HG02852 (cell line): ENCODE measurements at regions not wholly inside any gene's neighbourhood (a gene's known extent, or its start where the extent isn't known, plus 50 kb on each side); places are given as distances from the start of the nearest gene placed in this dataset.

Experiments
- ATAC-seq: cut with Tn5 transposase; IDR thresholded peaks from one replicate; pipeline ENCODE4 v1.9.1; 2021; ENCODE audit warnings: mild to moderate bottlenecking, moderate library complexity; ENCODE audit not compliant: unreplicated experiment

DNA sequence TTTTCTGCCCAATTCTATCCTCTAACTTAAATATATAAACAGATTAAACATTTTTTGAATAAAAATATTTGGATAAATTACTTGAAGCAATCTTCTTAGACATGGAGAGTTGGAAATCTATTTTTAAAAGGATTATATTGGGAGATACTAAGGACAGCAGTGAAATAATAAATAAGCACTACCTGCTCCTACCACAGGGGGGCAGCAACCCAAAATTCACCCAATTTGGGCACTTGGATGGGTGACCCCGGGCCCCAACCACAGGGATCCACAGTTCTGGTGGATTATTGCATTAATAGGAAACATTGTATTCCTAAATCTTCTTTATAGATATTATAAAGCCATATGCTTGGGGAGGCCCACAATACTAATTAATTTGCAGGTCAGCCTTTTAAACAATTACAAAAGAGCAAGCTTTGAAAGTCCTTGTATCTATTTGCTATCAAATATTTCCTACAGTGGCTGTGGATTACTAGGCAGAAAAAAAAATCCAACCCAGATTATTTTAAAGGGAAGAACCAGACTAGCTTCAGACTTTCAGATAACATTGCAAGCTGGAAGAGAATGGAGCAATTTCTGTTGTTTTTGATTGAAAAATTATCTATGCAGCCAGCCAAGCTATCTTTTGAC is 66.4 kb upstream of the PDE10A start:
- no peak for ATAC-seq

GRCh38 chr6:165728216-165728615 is 65.2 kb upstream of the PDE10A start:
- ATAC-seq = no peak

GRCh38 chr6:165726965-165727381 is 63.9 kb upstream of the PDE10A start:
- ATAC-seq = no peak

GRCh38 chr6:165726290-165726875 is 63.3 kb upstream of the PDE10A start:
- ATAC-seq = no peak

- no peak for ATAC-seq
These were observed 62.2 kb upstream of the PDE10A start for GRCh38 chr6:165725201-165725600.

DNA sequence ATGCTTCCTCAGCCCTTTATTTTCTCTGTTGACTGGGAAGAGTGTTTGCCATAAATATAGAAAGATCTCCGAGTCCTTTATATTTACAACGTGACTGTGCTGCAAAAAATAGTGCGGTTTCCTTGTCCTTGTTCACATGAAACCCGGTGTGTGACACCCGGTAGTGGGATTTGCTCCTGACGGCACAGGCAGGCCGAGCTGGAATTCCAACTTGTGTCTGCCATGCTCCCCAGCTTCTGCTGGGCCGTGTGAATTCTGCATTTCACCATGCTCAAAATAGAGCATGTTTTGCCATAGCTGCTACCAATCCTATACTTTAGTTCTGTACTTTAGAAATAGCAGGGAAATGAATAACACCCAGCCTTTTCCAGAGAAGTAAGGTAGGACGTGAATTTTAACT is 60.3 kb upstream of the PDE10A start:
- no peak for ATAC-seq

- ATAC-seq = no peak
These were observed 59.0 kb upstream of the PDE10A start for GRCh38 chr6:165722022-165722421.

GRCh38 chr6:165721356-165721755 is 58.3 kb upstream of the PDE10A start:
- no peak for ATAC-seq

- ATAC-seq = no peak
These were observed 55.5 kb upstream of the PDE10A start for GRCh38 chr6:165718491-165718891.

GRCh38 chr6:165717732-165718465 is 54.9 kb upstream of the PDE10A start:
- ATAC-seq = no peak

GRCh38 chr6:165716886-165717285 is 53.8 kb upstream of the PDE10A start:
- no peak for ATAC-seq

DNA sequence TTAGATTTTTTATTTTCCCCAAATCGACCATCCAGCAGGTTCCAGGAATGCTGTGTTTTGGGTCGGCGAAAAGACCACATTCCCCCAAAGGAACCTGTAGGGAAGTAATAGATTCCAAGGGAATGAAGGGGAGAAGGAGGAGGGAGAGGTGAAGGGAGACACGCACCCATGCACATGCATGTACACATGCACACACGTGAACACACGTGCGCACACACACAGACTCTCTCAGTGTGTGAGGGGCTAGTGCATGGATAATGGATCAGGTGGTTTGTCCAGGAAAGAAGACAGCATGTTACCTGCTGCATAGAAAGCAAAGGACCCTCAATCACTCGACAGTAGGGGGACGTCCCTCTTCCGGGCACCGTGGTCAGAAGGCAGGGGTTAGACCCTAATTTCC is 52.4 kb upstream of the PDE10A start:
- ATAC-seq = no peak

- no peak for ATAC-seq
These were observed 51.9 kb upstream of the PDE10A start for GRCh38 chr6:165714907-165715306.

- no peak for ATAC-seq
These were observed 50.9 kb upstream of the PDE10A start for GRCh38 chr6:165713845-165714466.
